OCI-LY7 (cell line): ENCODE measurements at regions not wholly inside any gene's neighbourhood (a gene's known extent, or its start where the extent isn't known, plus 50 kb on each side); places are given as distances from the start of the nearest gene placed in this dataset.

Experiments
- BruUV-seq: library from RNA; stranded (reverse); fragments of 400-500 nt; replicated peaks from 2 replicates; lab custom pipeline; 2021; lab: Mats Ljungman, UMichigan
- CTCF ChIA-PET: fragments of 300-600 bp; sonication (Branson Sonifier 250); formaldehyde crosslinking; loops from one replicate; lab custom pipeline; 2022; ENCODE audit warnings: antibody characterized with exemption; ENCODE audit not compliant: unreplicated experiment; lab: Charles Lee
- POLR2A ChIA-PET: fragments of 300-600 bp; sonication (Branson Sonifier 250); formaldehyde crosslinking; loops from one replicate; lab custom pipeline; 2022; ENCODE audit warnings: antibody characterized with exemption; lab: Charles Lee
- DNase-seq: peaks from one replicate; pipeline ENCODE4 v3.0.0-alpha.2; 2015; ENCODE audit warnings: low spot score
- H2AFZ ChIP-seq: fragments of 200-600 bp; sonication (generic), shearing (Covaris generic); 2 replicates; pipeline ENCODE4 v1.6.1; 2014; ENCODE audit warnings: mild to moderate bottlenecking, antibody characterized with exemption, low read length, moderate library complexity
- H3K27ac ChIP-seq: fragments of 200-600 bp; sonication (generic); 2 replicates; pipeline ENCODE4 v1.5.1; 2014; ENCODE audit warnings: mixed run types, low read depth, mild to moderate bottlenecking, moderate library complexity, low read length, inconsistent platforms; ENCODE audit not compliant: poor library complexity, severe bottlenecking
- H3K36me3 ChIP-seq: fragments of 200-600 bp; sonication (generic); 2 replicates; pipeline ENCODE4 v1.6.1; 2014; ENCODE audit warnings: mild to moderate bottlenecking, antibody characterized with exemption, low read length, moderate library complexity, mixed read lengths; ENCODE audit not compliant: insufficient read depth
- H3K4me1 ChIP-seq: fragments of 200-600 bp; sonication (generic); 2 replicates; pipeline ENCODE4 v1.5.1; 2014; ENCODE audit warnings: mild to moderate bottlenecking, low read length; ENCODE audit not compliant: insufficient read depth, poor library complexity, severe bottlenecking
- H3K4me2 ChIP-seq: fragments of 200-600 bp; sonication (generic); 2 replicates; pipeline ENCODE4 v1.6.1; 2014; ENCODE audit warnings: mild to moderate bottlenecking, low read length
- H3K4me3 ChIP-seq: fragments of 200-600 bp; sonication (generic); 2 replicates; pipeline ENCODE4 v1.5.1; 2014; ENCODE audit warnings: mild to moderate bottlenecking, low read depth, low read length; ENCODE audit not compliant: poor library complexity, severe bottlenecking
- H3K79me2 ChIP-seq: fragments of 200-600 bp; sonication (generic); 2 replicates; pipeline ENCODE4 v1.6.1; 2016; ENCODE audit warnings: low read depth, mild to moderate bottlenecking, low read length, moderate library complexity, mixed read lengths; ENCODE audit not compliant: insufficient read depth
- H3K9me2 ChIP-seq: fragments of 200-600 bp; sonication (generic); 2 replicates; pipeline ENCODE4 v1.6.1; 2016; ENCODE audit warnings: mild to moderate bottlenecking, low read length, mixed read lengths; ENCODE audit not compliant: insufficient read depth
- H3K9me3 ChIP-seq: fragments of 200-600 bp; sonication (generic); 2 replicates; pipeline ENCODE4 v1.6.1; 2014; ENCODE audit warnings: mild to moderate bottlenecking, mixed run types, low read length, mixed read lengths
- H4K20me1 ChIP-seq: fragments of 200-600 bp; sonication (generic); 2 replicates; pipeline ENCODE4 v1.6.1; 2014; ENCODE audit warnings: mild to moderate bottlenecking, antibody characterized with exemption, low read length, moderate library complexity, mixed read lengths; ENCODE audit not compliant: insufficient read depth
- EZH2phosphoT487 ChIP-seq: fragments of 200-600 bp; sonication (generic); IDR thresholded peaks from 2 replicates; pipeline ENCODE4 v1.6.1; 2018; ENCODE audit warnings: low read depth, borderline replicate concordance, mild to moderate bottlenecking, mixed run types, antibody characterized with exemption, low read length, moderate library complexity, mixed read lengths
- intact Hi-C: fragments of 100-400 bp; cut with micrococcal nuclease; formaldehyde crosslinking; loops from one replicate; pipeline ENCODE4 v1.10.0; 2022; ENCODE audit not compliant: unreplicated experiment
- TF ChIP-seq, protein P1 (sequence below): fragments of 200-600 bp; sonication (generic); conservative IDR thresholded peaks from 2 replicates; pipeline ENCODE4 v1.5.1; 2014; ENCODE audit warnings: mild to moderate bottlenecking, antibody characterized with exemption, low read length, moderate library complexity, mixed read lengths

- POLR2A ChIA-PET = no interaction called here
- H3K36me3 ChIP-seq = no peaks in the 10 kb centered on the region
- H3K9me2 ChIP-seq = no peaks in the 10 kb centered on the region
- H2AFZ ChIP-seq = no peak overlapping the region
- no peak overlapping the region for H3K4me3 ChIP-seq
- DNase-seq = no peak
- no peaks in the 10 kb centered on the region for H3K4me1 ChIP-seq
- TF ChIP-seq, protein P1, sequence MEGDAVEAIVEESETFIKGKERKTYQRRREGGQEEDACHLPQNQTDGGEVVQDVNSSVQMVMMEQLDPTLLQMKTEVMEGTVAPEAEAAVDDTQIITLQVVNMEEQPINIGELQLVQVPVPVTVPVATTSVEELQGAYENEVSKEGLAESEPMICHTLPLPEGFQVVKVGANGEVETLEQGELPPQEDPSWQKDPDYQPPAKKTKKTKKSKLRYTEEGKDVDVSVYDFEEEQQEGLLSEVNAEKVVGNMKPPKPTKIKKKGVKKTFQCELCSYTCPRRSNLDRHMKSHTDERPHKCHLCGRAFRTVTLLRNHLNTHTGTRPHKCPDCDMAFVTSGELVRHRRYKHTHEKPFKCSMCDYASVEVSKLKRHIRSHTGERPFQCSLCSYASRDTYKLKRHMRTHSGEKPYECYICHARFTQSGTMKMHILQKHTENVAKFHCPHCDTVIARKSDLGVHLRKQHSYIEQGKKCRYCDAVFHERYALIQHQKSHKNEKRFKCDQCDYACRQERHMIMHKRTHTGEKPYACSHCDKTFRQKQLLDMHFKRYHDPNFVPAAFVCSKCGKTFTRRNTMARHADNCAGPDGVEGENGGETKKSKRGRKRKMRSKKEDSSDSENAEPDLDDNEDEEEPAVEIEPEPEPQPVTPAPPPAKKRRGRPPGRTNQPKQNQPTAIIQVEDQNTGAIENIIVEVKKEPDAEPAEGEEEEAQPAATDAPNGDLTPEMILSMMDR = no peak
- TF ChIP-seq EZH2phosphoT487 = no peak
- CTCF ChIA-PET = no interaction called here
- no peaks in the 10 kb centered on the region for H3K9me3 ChIP-seq
- no peaks in the 10 kb centered on the region; the same call in 1 of the 2 replicates for H4K20me1 ChIP-seq
- BruUV-seq = no TSS peak
- intact Hi-C loops = no loop called here
- no peak overlapping the region for H3K4me2 ChIP-seq
- H3K79me2 ChIP-seq = no peaks in the 10 kb centered on the region
- H3K27ac ChIP-seq = no peak overlapping the region
Measured at GRCh38 chr4:12573716-12574115, 910.4 kb downstream of the RAB28 start.

DNA sequence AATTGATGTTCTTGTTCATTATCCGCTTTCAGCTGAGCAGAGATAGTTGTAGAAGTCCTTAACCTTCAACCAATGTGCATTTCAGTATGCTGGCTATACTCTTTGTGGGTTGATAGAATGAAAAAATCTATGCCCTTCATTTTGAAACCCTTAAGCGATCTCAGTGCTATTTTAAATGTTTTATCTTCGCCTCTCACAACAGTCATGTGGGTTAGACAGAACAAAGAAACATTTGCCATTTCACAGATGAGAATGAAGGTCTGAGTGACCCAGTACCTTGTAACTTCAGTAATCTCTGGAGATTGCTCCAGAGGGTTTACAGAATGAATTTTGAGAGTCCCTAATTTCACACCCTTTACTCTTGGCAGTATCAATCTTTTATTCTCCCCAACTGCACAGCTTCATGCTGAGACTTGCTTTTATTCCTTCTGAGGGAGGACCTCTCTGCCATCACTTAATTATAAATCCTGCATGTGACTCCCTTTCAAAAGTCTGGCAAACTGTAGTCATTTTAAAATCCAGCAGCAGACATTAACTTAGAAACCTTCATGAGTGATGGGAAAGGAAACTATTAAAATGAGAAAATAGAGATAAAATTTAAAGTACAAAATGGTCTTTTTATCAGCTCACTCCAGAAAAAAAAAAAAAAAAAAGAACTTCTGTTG, 921.5 kb downstream of the RAB28 start:
- no peak for DNase-seq
- no peak overlapping the region for H2AFZ ChIP-seq
- H3K27ac ChIP-seq = no peak overlapping the region
- BruUV-seq = no TSS peak
- TF ChIP-seq, protein P1 = no peak
- TF ChIP-seq EZH2phosphoT487 = no peak
- no peaks in the 10 kb centered on the region for H3K9me2 ChIP-seq
- H3K9me3 ChIP-seq = no peaks in the 10 kb centered on the region
- no peaks in the 10 kb centered on the region for H3K36me3 ChIP-seq
- H3K4me3 ChIP-seq = no peak overlapping the region
- ChIA-PET CTCF (no interaction called here), POLR2A (interaction anchor here (0.5 to 0.7 kb wide), 2 partner anchors 16 to 64 kb away, joined by 3 to 4 read pairs; no protein-coding TSS in a partner anchor)
- H3K4me1 ChIP-seq = no peaks in the 10 kb centered on the region
- H3K4me2 ChIP-seq = no peak overlapping the region
- intact Hi-C loops = no loop called here
- no peaks in the 10 kb centered on the region for H4K20me1 ChIP-seq
- no peaks in the 10 kb centered on the region for H3K79me2 ChIP-seq

DNA sequence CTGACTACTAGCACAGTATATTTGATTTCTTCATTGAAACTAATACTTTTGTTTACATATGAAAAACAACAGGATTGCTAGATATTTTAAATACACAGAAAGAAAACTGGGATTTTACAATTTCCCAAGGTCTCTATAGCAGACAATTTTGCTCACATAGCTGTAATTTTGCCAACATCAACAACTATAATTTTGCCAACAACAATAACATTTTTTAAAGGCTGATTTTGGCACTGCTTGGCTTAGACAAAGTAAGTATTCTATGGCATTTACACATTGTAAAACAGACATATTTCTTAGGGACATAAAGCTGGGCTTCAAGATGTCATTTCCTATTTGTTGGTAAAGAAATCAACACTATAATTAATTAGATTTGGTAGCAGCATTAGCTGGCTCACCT, 922.1 kb downstream of the RAB28 start:
- Histone ChIP-seq H3K9me3 (no peaks in the 10 kb centered on the region), H3K27ac (no peak overlapping the region), H3K79me2 (no peaks in the 10 kb centered on the region), H3K4me3 (no peak overlapping the region), H2AFZ (no peak overlapping the region), H4K20me1 (no peaks in the 10 kb centered on the region), H3K36me3 (no peaks in the 10 kb centered on the region), H3K4me2 (no peak overlapping the region), H3K9me2 (no peaks in the 10 kb centered on the region), H3K4me1 (no peaks in the 10 kb centered on the region)
- intact Hi-C loops = no loop called here
- TF ChIP-seq, protein P1 = no peak
- CTCF ChIA-PET = no interaction called here
- no peak for DNase-seq
- POLR2A ChIA-PET = interaction anchor here (0.5 to 0.7 kb wide), 2 partner anchors 15 to 64 kb away, joined by 3 to 4 read pairs; no protein-coding TSS in a partner anchor
- no TSS peak for BruUV-seq
